Gastroesophageal sphincter (tissue), 4 donors: ENCODE measurements at regions not wholly inside any gene's neighbourhood (a gene's known extent, or its start where the extent isn't known, plus 50 kb on each side); places are given as distances from the start of the nearest gene placed in this dataset.
"Not testable (repeated sequence)": the region's sequence is repeated elsewhere in the genome, so short reads cannot be mapped to it uniquely, and the experiment has no call there.

ENCODE experiments used
- ATAC-seq: fragments of 150-250 bp; one replicate; pipeline ENCODE4 v1.9.1; 2016; ENCODE audit warnings: mild to moderate bottlenecking, moderate library complexity
- H3K27ac ChIP-seq, 4 donors: fragments of 200-600 bp; sonication (generic) in 3 of 4; 1 replicate in 3 of 4; 2 replicates in 1 of 4; pipeline ENCODE4 v1.5.1; 2016 to 2019
- H3K27me3 ChIP-seq: fragments of 200-600 bp; sonication (generic); one replicate; pipeline ENCODE4 v1.5.1; 2019
- H3K36me3 ChIP-seq, 2 donors: fragments of 200-600 bp; sonication (generic); one replicate each; pipeline ENCODE4 v1.5.1; 2019; ENCODE audit warnings: control low read depth in 1 of 2
- H3K4me1 ChIP-seq, 3 donors: fragments of 200-600 bp; sonication (generic); 1 replicate in 2 of 3; 2 replicates in 1 of 3; pipeline ENCODE4 v1.5.1; 2016 to 2019; ENCODE audit warnings: control low read depth in 2 of 3
- H3K4me3 ChIP-seq, 2 donors: fragments of 200-600 bp; sonication (generic); one replicate each; pipeline ENCODE4 v1.5.1; 2019; ENCODE audit warnings: mild to moderate bottlenecking in 1 of 2, moderate library complexity in 1 of 2
- H3K9me3 ChIP-seq, 3 donors: fragments of 200-600 bp; sonication (generic); one replicate each; pipeline ENCODE4 v1.5.1; 2017 to 2019; ENCODE audit warnings: control low read depth in 2 of 3
- CTCF ChIP-seq, 4 experiments: fragments of 200-600 bp in 2 of 4; fragments of 450-650 bp in 2 of 4; sonication (generic) in 1 of 4; IDR thresholded peaks; one replicate each; pipeline ENCODE4 v1.5.1; 2017 to 2019; ENCODE audit warnings: antibody characterized with exemption in 4 of 4, mild to moderate bottlenecking in 2 of 4, moderate library complexity in 2 of 4
- EP300 ChIP-seq: sonication (generic); formaldehyde crosslinking; IDR thresholded peaks from one replicate; pipeline ENCODE4 v1.6.1; 2017; ENCODE audit warnings: antibody characterized with exemption, mild to moderate bottlenecking
- POLR2A ChIP-seq, 2 donors: fragments of 450-650 bp; IDR thresholded peaks; one replicate each; pipeline ENCODE4 v1.6.1; 2017; ENCODE audit warnings: antibody characterized with exemption in 2 of 2, mild to moderate bottlenecking in 2 of 2, moderate library complexity in 1 of 2
- POLR2AphosphoS5 ChIP-seq: sonication (generic); formaldehyde crosslinking; IDR thresholded peaks from one replicate; pipeline ENCODE4 v1.6.1; 2017; ENCODE audit warnings: antibody characterized with exemption
- WGBS, 2 donors: methylation state at CpG; one replicate each; pipeline ENCODE4 v1.1.5; 2018; ENCODE audit warnings: low coverage in 1 of 2; 5-methylcytosine and 5-hydroxymethylcytosine counted together

GRCh38 chr10:123274306-123275135 lies 120.3 kb downstream of the BUB3 start:
- H3K27ac ChIP-seq: no peak overlapping the region
- 19 to 22% methylated on average over 17 to 28 of the region's 32 CpGs for WGBS, 2 donors
- TF ChIP-seq EP300 (no peak), POLR2AphosphoS5 (no peak), POLR2A (IDR thresholded peaks at IDR 0.05) (no peak), CTCF (IDR thresholded peaks at IDR 0.05) (no peak)
- H3K27me3 ChIP-seq: peaks cover 13% of the 10 kb centered on the region
- peaks cover 0 to 11% (median 0%) of the 10 kb centered on the region in 3 donors for H3K9me3 ChIP-seq
- H3K4me3 ChIP-seq: no peak overlapping the region
- no peaks in the 10 kb centered on the region for H3K4me1 ChIP-seq
- no peak for ATAC-seq
- no peaks in the 10 kb centered on the region for H3K36me3 ChIP-seq

- Histone ChIP-seq H3K4me3 (no peak overlapping the region), H3K27me3 (peaks cover 13% of the 10 kb centered on the region), H3K9me3 (peaks cover 0 to 11% (median 0%) of the 10 kb centered on the region in 3 donors), H3K27ac (no peak overlapping the region), H3K4me1 (no peaks in the 10 kb centered on the region), H3K36me3 (no peaks in the 10 kb centered on the region)
- WGBS, 2 donors: 17 to 23% methylated on average over 1 to 14 of the region's 14 CpGs
- no peak for TF ChIP-seq EP300
- no peak for TF ChIP-seq CTCF (IDR thresholded peaks at IDR 0.05)
- TF ChIP-seq POLR2A (IDR thresholded peaks at IDR 0.05): no peak
- no peak for TF ChIP-seq POLR2AphosphoS5
- ATAC-seq: no peak
Observed at GRCh38 chr10:123275136-123275564, 120.9 kb downstream of the BUB3 start.

- no peak for ATAC-seq
Observed at GRCh38 chr10:123278445-123278844, 124.2 kb downstream of the BUB3 start.

GRCh38 chr10:123283371-123283770 lies 129.2 kb downstream of the BUB3 start:
- H3K27me3 ChIP-seq, H3K9me3 ChIP-seq, H3K27ac ChIP-seq, H3K4me3 ChIP-seq, H3K36me3 ChIP-seq, H3K4me1 ChIP-seq, ATAC-seq: not testable (repeated sequence)
- no CpG with 5 or more reads among the region's 35 CpGs for WGBS, 2 donors

More at GRCh38 chr10:123278445-123278844, 124.2 kb downstream of the BUB3 start:
- Histone ChIP-seq H3K27me3 (peaks cover 7% of the 10 kb centered on the region), H3K4me1 (no peaks in the 10 kb centered on the region), H3K27ac (no peak overlapping the region), H3K9me3 (peaks cover 0 to 11% (median 0%) of the 10 kb centered on the region in 3 donors), H3K36me3 (no peaks in the 10 kb centered on the region), H3K4me3 (no peak overlapping the region)
- WGBS, 2 donors: 83% methylated on average over 1 of the region's 2 CpGs; no CpG with 5 or more reads in 1 of the 2 donors
- TF ChIP-seq EP300 (no peak), CTCF (IDR thresholded peaks at IDR 0.05) (no peak), POLR2AphosphoS5 (no peak), POLR2A (IDR thresholded peaks at IDR 0.05) (no peak)

- peaks cover 0 to under 1% (median 0%) of the 10 kb centered on the region in 3 donors for H3K9me3 ChIP-seq
- H3K27ac ChIP-seq: no peak overlapping the region
- no peak for ATAC-seq
- TF ChIP-seq POLR2AphosphoS5 (no peak), EP300 (no peak), CTCF (IDR thresholded peaks at IDR 0.05) (no peak), POLR2A (IDR thresholded peaks at IDR 0.05) (no peak)
- H3K4me3 ChIP-seq: no peak overlapping the region
- no peaks in the 10 kb centered on the region for H3K36me3 ChIP-seq
- H3K27me3 ChIP-seq: no peaks in the 10 kb centered on the region
- H3K4me1 ChIP-seq: no peaks in the 10 kb centered on the region
Observed at GRCh38 chr10:123284022-123284421, 129.8 kb downstream of the BUB3 start.
